HG03460 (cell line): ENCODE measurements at regions not wholly inside any gene's neighbourhood (a gene's known extent, or its start where the extent isn't known, plus 50 kb on each side); places are given as distances from the start of the nearest gene placed in this dataset.

Source experiments
- ATAC-seq: cut with Tn5 transposase; IDR thresholded peaks from one replicate; pipeline ENCODE4 v1.9.1; 2021; ENCODE audit not compliant: unreplicated experiment

GRCh38 chr4:74675673-74676279, 118.5 kb downstream of the BTC start:
- no peak for ATAC-seq

- no peak for ATAC-seq
These were observed 111.6 kb downstream of the BTC start for GRCh38 chr4:74682567-74683359.

- ATAC-seq = no peak
These were observed 101.4 kb downstream of the BTC start for GRCh38 chr4:74692972-74693371.
